UCSD-AML1 (cell line): ENCODE measurements at regions not wholly inside any gene's neighbourhood (a gene's known extent, or its start where the extent isn't known, plus 50 kb on each side); places are given as distances from the start of the nearest gene placed in this dataset.
"Not testable (repeated sequence)": the region's sequence is repeated elsewhere in the genome, so short reads cannot be mapped to it uniquely, and the experiment has no call there.

Experiments used
- DNase-seq: peaks from one replicate; lab custom pipeline; 2025; ENCODE audit not compliant: unreplicated experiment; lab: John Stamatoyannopoulos, UW

DNA sequence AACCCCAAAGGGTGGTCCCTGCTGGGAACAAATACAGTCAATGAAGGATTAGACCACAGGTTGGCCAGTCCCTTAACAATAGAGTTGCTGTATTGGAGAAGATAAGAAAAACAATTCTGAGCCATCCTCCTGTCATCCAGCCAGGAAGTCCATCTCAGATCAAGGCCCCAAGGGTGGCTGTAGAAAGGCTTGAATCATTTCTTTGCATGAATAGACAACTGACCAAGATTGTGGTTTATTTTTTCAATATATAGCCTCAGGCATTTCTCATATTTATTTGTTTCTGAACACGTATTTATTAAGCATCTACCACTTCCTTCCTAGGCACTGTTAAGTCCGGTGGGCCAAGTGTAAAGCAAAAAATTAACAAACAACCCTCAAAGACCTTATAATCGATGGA, 274.4 kb upstream of the SLC14A2 start:
- no peak for DNase-seq

DNA sequence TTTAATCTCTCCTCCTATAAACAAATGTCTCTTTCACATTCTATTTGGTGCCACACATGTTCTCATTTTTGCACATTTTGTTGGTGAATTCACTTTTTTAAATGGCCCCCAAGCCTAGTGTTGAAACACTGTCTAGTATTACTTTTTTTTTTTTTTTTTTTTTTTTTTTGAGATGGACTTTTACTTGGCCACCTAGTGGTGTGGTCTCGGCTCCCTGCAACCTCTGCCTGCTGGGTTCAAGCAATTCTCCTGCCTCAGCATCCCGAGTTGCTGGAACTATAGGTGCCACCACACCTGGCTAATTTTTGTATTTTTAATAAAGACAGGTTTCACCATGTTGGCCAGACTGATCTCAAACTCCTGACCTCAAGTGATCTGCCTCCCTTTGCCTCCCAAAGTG, 273.8 kb upstream of the SLC14A2 start:
- no peak for DNase-seq

DNA sequence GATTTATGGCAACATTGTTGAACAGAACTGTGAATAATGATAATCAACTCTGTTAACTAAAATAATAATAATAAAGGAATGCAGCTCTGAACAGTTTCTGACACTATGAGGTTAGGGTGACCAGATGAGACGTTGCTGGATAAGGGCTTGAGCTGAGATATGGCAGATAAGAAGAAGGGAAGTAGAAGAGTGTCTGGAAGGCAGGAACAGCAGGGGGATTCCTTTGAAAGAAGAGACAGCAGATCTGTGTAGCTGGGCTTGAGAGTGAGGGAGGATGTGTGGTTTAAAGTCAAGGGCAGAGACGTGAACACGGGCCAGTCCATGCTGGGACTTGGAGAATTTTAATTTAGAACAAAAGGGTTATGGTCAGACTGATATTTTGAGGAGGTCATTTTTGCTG, 273.1 kb upstream of the SLC14A2 start:
- DNase-seq: no peak

DNA sequence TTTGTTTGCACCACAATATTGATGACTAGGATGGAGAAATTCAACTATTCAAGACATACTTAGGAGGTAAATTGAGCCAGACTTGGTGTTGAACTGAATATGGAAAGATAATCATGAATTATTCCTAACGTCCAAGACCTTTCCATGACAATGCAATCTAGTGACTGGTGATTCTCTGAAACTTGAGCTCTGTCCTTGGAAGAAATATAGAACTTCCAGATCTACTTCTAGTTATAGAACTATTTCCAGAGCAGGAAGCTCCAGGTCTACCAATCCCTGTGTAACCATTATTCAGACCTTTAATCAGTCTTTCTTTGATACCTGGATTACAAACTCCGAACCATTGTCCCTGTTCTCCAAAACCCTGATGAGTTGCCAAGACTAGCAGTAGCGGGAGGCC, 272.6 kb upstream of the SLC14A2 start:
- no peak for DNase-seq

DNA sequence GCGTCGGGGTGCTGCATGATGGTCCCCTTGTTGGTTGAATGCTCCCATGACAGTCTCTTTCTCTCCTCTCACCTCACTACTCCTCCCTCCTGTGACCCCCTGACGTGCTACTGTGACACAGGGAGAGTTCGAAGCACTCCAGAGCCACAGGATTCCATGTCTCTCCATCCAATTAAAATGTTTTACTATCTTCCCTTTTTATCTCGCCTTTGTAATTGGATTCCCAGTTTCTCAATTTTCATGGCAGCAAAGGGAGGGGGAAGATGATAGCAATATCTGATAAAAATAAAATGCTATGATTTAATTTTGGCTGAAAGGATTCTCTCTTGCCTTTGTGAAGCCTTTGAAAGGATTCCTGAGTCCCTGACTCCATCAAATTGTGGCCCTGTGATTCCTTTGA, 271.9 kb upstream of the SLC14A2 start:
- DNase-seq: no peak

DNA sequence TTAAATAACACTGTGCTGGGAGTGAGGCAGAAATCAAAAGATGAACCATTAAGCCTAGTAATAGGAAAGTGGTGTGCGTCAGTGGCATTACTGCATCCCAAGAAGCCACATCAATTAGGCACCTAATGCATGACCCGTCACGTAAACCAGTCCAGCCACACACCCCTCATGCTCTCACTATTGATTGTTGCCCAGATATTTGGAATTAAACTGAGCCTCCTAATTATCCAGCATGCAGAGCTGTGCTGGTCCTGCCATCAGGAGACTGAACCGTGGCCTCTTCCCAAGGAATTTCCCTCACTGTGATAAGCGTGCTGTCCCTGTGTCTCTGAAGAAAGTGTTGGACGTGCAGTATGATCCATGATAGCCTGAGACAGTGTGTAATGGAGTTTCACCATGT, 270.6 kb upstream of the SLC14A2 start:
- not testable (repeated sequence) for DNase-seq

DNA sequence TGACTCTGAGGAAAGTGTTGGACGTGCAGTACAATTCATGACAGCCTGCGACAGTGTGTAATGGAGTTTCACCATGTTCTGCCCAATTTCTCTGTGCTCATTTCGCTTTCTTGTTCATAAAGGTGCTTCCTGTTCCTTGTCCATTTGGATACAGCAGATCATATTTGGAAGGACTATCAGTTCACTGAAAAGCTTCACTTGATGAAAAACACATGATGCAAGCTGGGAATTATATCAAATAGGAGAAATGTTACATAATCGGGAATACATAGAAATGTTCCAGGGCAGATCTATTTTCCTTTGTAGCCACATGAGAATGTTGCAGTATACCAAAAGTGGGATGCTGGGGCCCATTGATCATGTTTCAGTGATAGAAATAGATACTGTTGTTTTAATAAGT, 266.3 kb upstream of the SLC14A2 start:
- DNase-seq: no peak

DNA sequence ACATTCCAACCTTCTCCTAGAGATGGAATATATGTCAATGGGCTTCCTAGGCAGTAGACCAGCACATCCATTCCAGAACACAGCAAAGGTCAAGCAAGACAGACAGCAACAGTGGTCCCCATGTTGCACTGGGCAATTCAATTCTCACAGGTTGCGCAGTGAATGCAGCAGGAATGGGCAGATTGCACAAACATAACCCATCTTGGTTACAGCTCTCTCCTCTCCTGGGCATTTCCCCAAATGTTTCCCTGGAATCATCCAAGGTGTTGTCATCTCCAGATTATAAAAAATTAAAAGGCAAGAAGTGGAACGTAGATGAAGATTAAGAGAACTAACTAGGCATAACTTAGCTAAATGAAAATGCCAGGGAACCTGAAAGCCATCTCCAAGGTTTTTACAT, 265.8 kb upstream of the SLC14A2 start:
- DNase-seq: no peak

DNA sequence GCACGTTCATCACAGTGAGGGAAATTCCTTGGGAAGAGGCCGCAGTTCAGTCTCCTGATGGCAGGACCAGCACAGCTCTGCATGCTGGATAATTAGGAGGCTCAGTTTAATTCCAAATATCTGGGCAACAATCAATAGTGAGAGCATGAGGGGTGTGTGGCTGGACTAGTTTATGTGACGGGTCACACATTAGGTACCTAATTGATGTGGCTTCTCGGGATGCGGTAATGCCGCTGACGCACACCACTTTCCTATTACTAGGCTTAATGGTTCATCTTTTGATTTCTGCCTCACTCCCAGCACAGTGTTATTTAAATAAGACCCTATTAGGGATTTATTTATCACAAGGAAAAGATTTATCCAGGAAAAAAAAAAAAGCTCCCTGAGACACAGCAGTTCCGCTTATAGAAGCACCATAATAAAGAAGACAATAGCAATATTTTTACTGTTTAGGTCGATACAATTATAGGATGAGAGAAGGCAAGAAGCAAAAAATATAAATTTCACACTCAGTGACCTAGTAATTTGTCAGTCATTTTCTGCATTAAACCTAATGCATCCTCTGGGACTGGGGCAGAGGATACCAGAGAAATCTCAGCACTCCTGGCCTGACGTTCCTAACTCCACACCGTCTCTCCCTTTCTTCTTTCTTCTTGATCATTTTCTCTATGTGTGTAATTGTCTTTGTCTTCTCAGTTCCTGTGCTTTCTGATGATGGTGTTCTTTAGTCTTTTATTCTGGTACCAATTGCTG, 264.7 kb upstream of the SLC14A2 start:
- DNase-seq: no peak

DNA sequence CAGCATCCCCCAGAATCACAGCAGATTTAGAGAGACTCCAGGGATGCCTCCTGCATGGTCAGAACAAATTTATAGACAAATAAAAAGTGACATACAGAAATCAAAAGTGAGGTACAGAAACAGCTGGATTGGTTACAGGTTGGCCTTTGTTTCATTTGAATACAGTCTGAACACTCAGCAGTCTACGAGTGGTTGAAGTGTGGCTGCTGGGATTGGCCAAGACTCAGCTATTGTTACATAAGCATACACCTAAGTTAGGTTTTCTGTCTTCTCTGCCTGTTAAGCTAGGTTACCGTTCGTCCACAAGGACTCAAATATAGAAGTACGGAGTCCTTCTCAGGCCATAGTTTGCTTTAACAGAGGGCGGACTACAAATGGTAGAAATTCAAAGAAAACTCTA, 262.4 kb upstream of the SLC14A2 start:
- no peak for DNase-seq

DNA sequence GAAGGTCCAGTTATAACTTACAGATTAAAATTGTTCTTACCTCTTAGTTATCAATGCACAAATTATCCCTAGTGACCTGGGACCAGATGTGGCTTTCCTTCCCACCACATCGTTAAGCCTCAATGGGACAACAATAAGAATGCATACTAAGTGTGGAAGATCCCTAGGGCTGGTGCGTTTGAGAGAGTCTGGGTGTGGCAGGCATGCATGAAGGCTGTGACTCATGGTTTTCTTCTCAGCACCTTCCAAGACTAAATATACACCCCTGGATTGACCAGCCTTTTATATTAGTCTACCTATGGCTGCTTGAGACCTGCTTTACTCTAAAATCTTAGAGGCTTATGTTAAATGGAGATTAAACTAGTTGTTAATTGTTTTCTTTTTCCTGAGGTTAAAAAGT, 261.7 kb upstream of the SLC14A2 start:
- DNase-seq: no peak

DNA sequence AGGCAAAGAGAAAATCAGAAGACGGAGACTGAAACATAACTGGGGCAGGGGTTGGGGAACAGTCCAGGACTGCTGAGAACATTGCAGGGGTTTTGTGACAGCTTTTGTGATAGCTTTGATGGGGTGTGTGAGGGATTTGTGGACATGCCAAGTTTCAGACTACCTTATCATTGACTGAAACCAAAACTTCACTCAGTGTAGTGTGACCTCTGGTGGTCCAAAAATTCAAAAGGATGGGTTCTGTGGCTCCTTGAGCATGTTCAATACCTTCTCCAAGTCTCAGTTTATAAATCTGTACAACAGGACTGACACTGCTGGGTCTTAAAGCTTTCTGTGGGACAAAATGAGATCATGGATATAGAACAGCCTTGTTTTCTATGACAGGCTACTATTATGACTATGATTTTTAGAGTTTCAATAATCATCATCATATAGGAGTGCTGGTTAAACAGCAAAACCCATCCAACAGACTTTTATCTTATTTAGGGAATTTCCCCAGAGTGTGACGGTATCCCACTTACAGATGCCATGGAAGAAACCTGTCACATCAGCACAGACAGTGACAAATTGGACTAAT, 259.2 kb upstream of the SLC14A2 start:
- no peak for DNase-seq

DNA sequence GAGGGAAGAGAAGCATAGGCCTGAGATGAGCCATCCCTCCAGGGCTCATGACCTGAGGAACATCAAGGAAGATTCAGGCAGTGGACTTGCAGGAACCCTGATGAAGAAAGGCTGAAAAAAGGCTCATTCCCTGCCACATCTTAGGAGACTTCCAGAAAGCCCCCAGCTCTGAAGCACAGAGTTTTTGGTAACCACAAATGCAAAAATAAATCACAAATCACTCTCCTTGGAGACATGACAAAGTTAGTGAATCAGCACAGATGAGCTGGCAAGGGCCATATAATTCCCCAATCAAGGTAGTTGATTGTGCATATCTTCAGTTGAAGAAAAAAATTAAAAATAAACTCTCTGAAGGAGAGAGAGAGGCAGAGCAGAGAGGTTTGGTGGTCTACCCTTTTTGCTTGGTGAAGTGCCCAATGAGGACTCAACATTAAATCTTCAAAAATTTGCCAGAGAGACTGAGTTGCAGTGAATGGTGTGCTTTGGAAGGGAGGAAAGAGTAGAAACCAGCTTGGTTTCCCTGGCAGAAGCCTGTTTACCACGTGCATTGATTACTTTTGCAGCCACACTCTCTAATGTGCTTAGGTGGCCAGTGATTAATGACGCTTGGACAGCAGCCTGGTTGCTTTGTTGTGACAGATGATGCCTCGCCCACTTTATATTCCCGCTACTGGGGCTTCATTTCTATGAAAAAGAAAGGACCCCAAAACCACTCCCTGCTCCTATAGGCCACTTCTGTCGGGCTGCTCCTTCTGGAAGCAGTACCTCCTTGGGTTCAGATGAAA, 257.4 kb upstream of the SLC14A2 start:
- no peak for DNase-seq

DNA sequence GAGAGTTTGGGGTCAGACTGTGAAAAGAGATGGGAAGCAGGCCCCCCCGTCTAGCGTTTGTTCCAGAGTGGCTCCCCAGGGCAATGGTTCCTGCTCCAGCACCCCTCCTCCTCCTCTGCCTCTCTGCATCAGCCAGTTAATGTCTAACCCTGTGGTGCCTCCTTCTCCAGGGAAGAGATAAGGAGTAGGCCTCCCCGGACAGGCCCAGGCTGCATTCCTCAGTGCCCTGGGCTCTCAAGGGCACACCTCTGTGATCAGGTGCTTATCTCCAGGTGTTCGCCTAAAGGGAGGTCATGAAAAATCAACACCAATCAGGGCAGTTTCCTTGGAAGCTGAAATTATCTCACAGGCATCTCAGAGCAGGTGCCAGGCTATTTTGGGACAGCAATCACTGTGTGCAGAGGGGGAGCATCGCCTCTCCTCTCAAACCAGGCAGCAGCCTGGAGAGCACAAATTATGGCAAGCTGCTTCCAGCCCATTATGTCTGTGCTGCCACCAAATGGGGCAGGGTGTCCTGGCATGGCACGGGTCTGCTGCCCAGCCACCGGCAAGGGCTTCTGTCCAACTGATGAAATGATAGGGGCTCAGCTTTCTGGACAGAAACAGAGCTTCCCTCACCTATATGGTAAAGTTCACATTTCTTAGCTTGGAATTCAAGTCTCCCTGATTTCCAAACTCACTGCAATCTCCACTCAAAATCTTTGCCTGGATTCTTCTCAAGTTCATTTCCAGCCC, 255.8 kb upstream of the SLC14A2 start:
- no peak for DNase-seq

DNA sequence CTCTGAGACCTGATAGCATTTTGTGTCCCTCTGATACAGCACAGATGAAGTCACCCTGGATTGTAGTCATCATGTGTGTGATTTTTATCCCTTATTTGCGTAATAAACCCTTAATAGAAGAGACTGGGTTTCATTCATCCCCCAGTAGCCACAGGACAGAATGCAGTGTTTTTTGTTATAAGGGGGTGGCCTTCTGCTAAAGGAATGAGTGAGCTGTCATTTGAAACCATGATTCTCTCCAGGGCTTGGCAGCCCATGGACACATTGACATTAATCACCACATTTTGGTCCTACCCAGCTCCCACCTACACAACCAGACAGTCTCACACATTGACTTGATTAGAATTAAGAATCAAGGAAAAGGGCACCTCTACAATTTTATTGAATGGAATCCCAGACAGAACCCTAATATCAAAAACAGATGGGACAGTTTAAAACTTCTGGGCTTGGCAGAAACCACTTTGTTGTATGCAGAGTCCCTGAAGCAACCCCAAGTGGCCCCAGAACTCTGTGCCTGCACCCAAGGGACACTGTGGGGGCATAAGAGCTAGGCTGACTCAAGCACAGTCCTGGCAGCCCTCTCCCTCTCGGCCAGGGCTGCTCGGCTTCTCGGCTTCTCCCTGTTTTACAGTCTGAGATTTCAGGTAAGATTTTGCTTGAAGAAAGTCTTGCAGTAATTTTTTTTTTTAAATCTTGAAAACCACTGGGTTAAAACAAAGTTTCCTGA, 254.0 kb upstream of the SLC14A2 start:
- DNase-seq: no peak

DNA sequence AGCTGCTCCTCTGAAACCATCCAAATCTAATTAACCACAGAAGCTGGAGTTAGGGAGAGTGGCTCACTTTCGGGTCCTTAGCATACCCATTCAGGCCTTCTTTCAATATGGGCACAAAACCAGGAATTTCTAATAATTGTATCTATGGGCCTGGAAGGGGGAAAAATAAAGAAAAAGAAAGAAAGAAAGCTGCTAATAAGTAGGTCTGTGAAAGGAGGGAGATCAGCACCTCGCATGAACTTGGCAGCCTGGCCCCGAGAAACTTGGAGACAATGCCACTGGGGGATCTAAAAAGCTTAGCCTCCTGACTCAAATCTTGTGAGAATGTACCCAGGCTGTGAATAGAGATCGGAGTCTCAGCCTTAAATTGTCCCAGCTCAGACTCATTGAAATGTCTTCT, 252.1 kb upstream of the SLC14A2 start:
- no peak for DNase-seq

DNA sequence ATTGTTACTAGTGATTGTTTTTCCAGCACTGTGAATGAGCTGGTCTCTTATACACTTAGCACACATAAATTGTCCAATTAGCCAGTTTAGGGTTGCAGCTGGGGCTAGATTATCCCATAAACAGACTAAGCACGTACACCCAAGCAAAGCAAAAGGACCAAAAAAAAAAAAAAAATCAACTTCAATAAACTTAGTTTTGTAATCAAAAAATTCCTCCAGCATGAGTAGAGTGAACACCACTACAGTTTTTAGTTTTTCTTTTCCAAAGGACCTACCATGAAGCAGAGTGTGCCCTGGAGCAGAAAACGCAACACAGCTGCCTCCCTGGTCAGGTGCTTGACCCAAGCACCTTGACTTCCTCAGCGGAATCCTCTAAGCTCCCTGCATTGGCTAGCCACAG, 249.4 kb upstream of the SLC14A2 start:
- no peak for DNase-seq

DNA sequence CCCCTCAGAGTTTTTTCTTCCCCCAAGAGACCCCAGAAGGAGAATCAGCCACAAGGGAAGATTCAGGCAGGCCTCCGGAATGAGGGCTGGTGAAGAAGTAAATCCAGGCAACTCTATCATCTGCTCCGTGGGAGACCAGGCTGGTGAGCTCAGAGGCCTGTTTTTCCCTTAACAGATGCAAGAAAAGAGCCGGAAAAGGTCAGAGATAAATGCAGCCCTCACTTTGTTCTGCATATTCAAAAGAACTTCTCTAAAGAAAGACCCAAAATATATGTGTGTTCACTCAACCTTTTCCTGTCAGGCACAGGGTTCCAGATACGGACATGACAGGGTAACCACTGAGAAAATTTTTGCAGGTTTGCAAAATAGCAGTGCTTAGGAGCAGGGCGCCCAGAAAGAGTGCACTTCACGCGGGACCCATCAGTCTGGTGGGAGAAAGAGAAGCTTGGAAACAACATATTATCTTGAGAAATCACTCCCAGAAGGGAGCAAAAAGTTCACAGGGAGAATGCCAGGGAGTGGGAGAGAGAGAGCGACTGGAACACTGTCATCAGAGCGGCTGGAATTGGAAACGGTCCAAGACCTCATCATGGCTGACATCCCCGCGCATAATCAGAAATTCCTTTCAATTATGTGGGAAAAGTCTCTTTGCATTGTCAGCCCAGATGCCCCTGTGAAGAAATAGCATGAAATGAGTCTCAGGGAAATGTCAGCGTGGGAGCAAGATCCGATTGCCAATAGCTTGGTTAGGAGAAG, 244.8 kb upstream of the SLC14A2 start:
- peak; percentile 40 for DNase-seq

DNA sequence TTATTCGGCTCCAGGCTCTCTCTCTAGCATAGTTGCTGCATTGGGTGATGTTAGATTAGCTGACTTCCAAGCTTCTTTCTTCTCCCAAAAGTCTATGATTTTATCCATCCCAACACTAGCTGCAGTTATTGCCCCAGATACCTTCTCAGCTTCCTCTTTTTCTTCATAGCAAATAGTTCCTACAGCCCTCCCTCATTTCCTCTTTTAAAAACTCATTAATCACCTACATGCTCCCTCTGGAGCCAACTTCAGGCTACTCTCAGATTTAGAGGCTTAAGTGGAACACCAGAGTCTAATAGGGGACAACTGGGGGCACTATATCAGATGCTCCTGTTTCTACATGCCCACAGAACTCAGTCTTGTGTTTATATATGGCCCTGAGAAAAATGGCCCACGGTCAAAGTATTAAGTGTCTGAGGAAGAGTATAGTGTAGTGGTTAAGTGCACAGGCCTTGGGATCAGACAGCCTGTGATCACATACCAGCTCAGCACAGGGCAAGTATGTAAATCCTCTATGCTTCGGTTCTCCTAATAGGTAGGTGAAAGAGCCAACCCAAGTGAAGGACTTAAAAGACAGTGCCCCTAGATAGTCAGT, 241.9 kb upstream of the SLC14A2 start:
- no peak for DNase-seq

DNA sequence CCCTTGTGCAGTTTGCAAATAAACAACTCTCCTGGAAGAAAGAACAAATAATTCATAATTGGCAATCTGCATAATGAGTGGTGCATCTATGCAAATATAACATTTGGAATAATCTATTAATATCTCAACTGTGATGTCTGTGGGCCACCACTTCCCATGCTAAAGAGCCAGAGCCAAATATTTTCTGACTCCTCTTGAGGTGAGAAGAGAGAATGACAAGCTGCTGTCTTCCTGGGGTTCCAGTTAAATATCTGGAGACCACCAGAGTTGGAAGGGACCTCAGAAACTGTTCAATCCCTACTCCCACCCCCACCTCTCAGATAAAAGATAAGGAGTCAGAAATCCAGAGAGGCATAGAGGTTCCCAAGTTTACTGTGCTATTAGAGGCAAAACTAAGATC, 241.0 kb upstream of the SLC14A2 start:
- DNase-seq: no peak
